GM12892 (cell line): ENCODE measurements at regions not wholly inside any gene's neighbourhood (a gene's known extent, or its start where the extent isn't known, plus 50 kb on each side); places are given as distances from the start of the nearest gene placed in this dataset.

Experiments
- POLR2A ChIP-seq: IDR thresholded peaks from 2 replicates; pipeline ENCODE4 v1.6.1; 2011; ENCODE audit warnings: low read depth, low read length, control low read depth
- POLR2AphosphoS5 ChIP-seq: IDR thresholded peaks from 2 replicates; pipeline ENCODE4 v1.6.1; 2011; ENCODE audit warnings: low read depth, low read length, control low read depth
- TAF1 ChIP-seq: IDR thresholded peaks from 2 replicates; pipeline ENCODE4 v1.6.1; 2011; ENCODE audit warnings: low read depth, mild to moderate bottlenecking, control low read depth, low read length, borderline replicate concordance

- TF ChIP-seq POLR2A (no peak), POLR2AphosphoS5 (no peak), TAF1 (no peak)
Measured at GRCh38 chr15:69537901-69538300, 85.3 kb downstream of the RPLP1 start.
